ENCODE measurements at regions not wholly inside any gene's neighbourhood (a gene's known extent, or its start where the extent isn't known, plus 50 kb on each side); places are given as distances from the start of the nearest gene placed in this dataset.
A peak's percentile ranks its signal among the peaks of the same experiment; 100 is the strongest.
"Not testable (repeated sequence)": the region's sequence is repeated elsewhere in the genome, so short reads cannot be mapped to it uniquely, and the experiment has no call there.

- DNase-seq, result no peak
Observed at GRCh38 chr22:22346401-22347107, 102.0 kb downstream of the VPREB1 start.

- no peak for DNase-seq
Observed at GRCh38 chr22:22348127-22348814, 103.7 kb downstream of the VPREB1 start.

GRCh38 chr22:22348815-22349454 is 104.3 kb downstream of the VPREB1 start:
- no peak for DNase-seq

- no peak for DNase-seq
Observed at GRCh38 chr22:22349455-22349836, 104.9 kb downstream of the VPREB1 start.

GRCh38 chr22:22351366-22351765 is 106.8 kb downstream of the VPREB1 start:
- no peak for DNase-seq

GRCh38 chr22:22352371-22352999 is 107.9 kb downstream of the VPREB1 start:
- no peak for DNase-seq

GRCh38 chr22:22355096-22355834 is 110.7 kb downstream of the VPREB1 start:
- no peak for DNase-seq

GRCh38 chr22:22357024-22357883 is 112.7 kb downstream of the VPREB1 start:
- DNase-seq, result peak; percentile 42

GRCh38 chr22:22358152-22358551 is 113.6 kb downstream of the VPREB1 start:
- no peak for DNase-seq

GRCh38 chr22:22358686-22359085 is 114.1 kb downstream of the VPREB1 start:
- DNase-seq, result no peak

GRCh38 chr22:22359465-22359864 is 114.9 kb downstream of the VPREB1 start:
- DNase-seq, result no peak

GRCh38 chr22:22360014-22360413 is 115.4 kb downstream of the VPREB1 start:
- DNase-seq, result no peak

GRCh38 chr22:22362311-22362710 is 117.7 kb downstream of the VPREB1 start:
- DNase-seq, result no peak

GRCh38 chr22:22362936-22363335 is 118.3 kb downstream of the VPREB1 start:
- DNase-seq, result no peak

GRCh38 chr22:22364207-22364606 is 119.6 kb downstream of the VPREB1 start:
- DNase-seq, result no peak

- no peak for DNase-seq
Observed at GRCh38 chr22:22366537-22366936, 122.0 kb downstream of the VPREB1 start.

GRCh38 chr22:22368516-22368915 is 123.9 kb downstream of the VPREB1 start:
- no peak for DNase-seq

- not testable (repeated sequence) for DNase-seq
Observed at GRCh38 chr22:22369219-22369963, 124.8 kb downstream of the VPREB1 start.

GRCh38 chr22:22369964-22370270 is 125.3 kb downstream of the VPREB1 start:
- DNase-seq, result no peak

GRCh38 chr22:22371031-22371541 is 126.5 kb downstream of the VPREB1 start:
- no peak for DNase-seq

GRCh38 chr22:22372086-22372485 is 127.5 kb downstream of the VPREB1 start:
- DNase-seq, result no peak
